Mesendoderm (in vitro differentiated cells): ENCODE measurements at regions not wholly inside any gene's neighbourhood (a gene's known extent, or its start where the extent isn't known, plus 50 kb on each side); places are given as distances from the start of the nearest gene placed in this dataset.

Experiments
- DNase-seq: peaks from one replicate; pipeline ENCODE4 v3.0.0; 2013
- H2AK5ac ChIP-seq: 2 replicates; pipeline ENCODE4 v1.6.1; 2013; ENCODE audit warnings: low read length, inconsistent platforms
- H2BK120ac ChIP-seq: 2 replicates; pipeline ENCODE4 v1.6.1; 2013; ENCODE audit warnings: low read depth, mild to moderate bottlenecking, low read length, moderate library complexity, mixed read lengths
- H2BK15ac ChIP-seq: replicated peaks from 2 replicates; pipeline ENCODE4 v1.6.1; 2013; ENCODE audit warnings: low read depth, mild to moderate bottlenecking, moderate library complexity
- H2BK5ac ChIP-seq: 2 replicates; pipeline ENCODE4 v1.6.1; 2013; ENCODE audit warnings: low read length, inconsistent platforms
- H3K18ac ChIP-seq: 2 replicates; pipeline ENCODE4 v1.6.1; 2013; ENCODE audit warnings: mild to moderate bottlenecking, low read length, mixed read lengths
- H3K23ac ChIP-seq: one replicate; pipeline ENCODE4 v1.6.1; 2013; ENCODE audit warnings: low read length
- H3K27ac ChIP-seq: 2 replicates; pipeline ENCODE4 v1.5.1; 2013; ENCODE audit warnings: low read depth, mild to moderate bottlenecking, inconsistent platforms, low read length, moderate library complexity
- H3K27me3 ChIP-seq: 2 replicates; pipeline ENCODE4 v1.6.1; 2013; ENCODE audit warnings: low read length, control low read depth, mild to moderate bottlenecking, inconsistent platforms; ENCODE audit not compliant: insufficient read depth, poor library complexity
- H3K36me3 ChIP-seq: 2 replicates; pipeline ENCODE4 v1.6.1; 2013; ENCODE audit warnings: low read length, inconsistent platforms; ENCODE audit not compliant: control insufficient read depth, insufficient read depth
- H3K4ac ChIP-seq: one replicate; pipeline ENCODE4 v1.6.1; 2013; ENCODE audit warnings: low read depth, mild to moderate bottlenecking, low read length, moderate library complexity
- H3K4me1 ChIP-seq: 2 replicates; pipeline ENCODE4 v1.6.1; 2013; ENCODE audit warnings: low read depth, low read length, inconsistent platforms; ENCODE audit not compliant: control insufficient read depth
- H3K4me2 ChIP-seq: 2 replicates; pipeline ENCODE4 v1.6.1; 2013; ENCODE audit warnings: low read length
- H3K4me3 ChIP-seq: 2 replicates; pipeline ENCODE4 v1.5.1; 2013; ENCODE audit warnings: mild to moderate bottlenecking, low read length
- H3K56ac ChIP-seq: one replicate; pipeline ENCODE4 v1.6.1; 2013; ENCODE audit warnings: low read length
- H3K79me1 ChIP-seq: 2 replicates; pipeline ENCODE4 v1.6.1; 2013; ENCODE audit warnings: low read length, inconsistent platforms
- H3K79me2 ChIP-seq: 2 replicates; pipeline ENCODE4 v1.6.1; 2013; ENCODE audit warnings: mild to moderate bottlenecking, low read length; ENCODE audit not compliant: control insufficient read depth, insufficient read depth
- H3K9ac ChIP-seq: 2 replicates; pipeline ENCODE4 v1.6.1; 2013; ENCODE audit warnings: low read length, inconsistent platforms
- H4K5ac ChIP-seq: one replicate; pipeline ENCODE4 v1.6.1; 2013; ENCODE audit warnings: low read length
- H4K8ac ChIP-seq: one replicate; pipeline ENCODE4 v1.6.1; 2013; ENCODE audit warnings: low read depth, mild to moderate bottlenecking, control low read depth, low read length, moderate library complexity
- WGBS: extraction: QIAGEN DNeasy Blood & Tissue Kit; methylation state at CpG from one replicate; pipeline ENCODE4 v1.1.7; 2013; ENCODE audit warnings: low lambda C conversion rate, missing lambda C conversion rate; ENCODE audit not compliant: insufficient coverage; ENCODE audit errors: extremely low coverage; 5-methylcytosine and 5-hydroxymethylcytosine counted together

DNA sequence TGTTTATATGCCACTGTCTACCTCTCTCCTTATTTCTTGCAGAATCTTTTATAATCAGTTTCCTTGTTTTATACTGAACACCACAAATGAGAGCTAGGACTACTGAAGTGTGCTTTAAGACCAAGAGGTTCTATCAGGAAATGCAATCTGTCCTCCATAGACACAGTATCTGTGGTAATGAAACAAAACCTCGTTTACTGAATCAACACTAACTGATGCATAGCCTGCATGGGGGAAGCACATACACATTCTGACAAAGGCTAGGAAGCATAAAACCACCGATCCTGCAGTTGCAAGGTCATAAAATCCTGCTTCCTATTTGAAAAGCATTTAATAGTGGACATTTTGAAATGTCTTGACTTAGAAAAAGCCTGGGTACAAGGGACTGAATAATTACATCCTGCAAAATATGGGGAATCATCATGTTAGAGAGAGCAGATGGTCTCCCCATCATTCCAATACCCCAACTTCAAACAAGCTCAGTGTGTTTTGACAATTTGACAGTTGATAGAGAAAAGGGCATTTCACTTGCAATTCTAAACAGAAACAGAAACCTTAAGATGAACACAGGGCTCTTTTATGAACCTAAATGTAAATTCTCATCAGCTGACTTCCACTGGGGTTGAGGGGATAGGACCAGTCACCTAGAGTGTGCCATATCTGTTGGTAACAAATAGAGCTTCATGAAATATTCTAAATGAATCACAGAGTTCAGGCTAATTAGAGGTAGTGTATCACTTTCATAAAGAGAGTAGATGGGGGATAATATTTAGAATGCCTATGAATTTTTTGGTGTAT is 1845.6 kb upstream of the PIK3C3 start:
- H3K18ac ChIP-seq, result no peak overlapping the region
- no peak overlapping the region for H3K4me3 ChIP-seq
- no peaks in the 10 kb centered on the region for H3K4me1 ChIP-seq
- no peak overlapping the region for H2AK5ac ChIP-seq
- no peak overlapping the region for H2BK120ac ChIP-seq
- H3K36me3 ChIP-seq, result no peaks in the 10 kb centered on the region
- no peak overlapping the region for H3K27ac ChIP-seq
- no peak overlapping the region for H3K4ac ChIP-seq
- H3K56ac ChIP-seq, result no peak overlapping the region
- no peak overlapping the region for H2BK5ac ChIP-seq
- DNase-seq, result peak; percentile 42
- H3K79me1 ChIP-seq, result no peaks in the 10 kb centered on the region
- H3K27me3 ChIP-seq, result no peaks in the 10 kb centered on the region
- no CpG with 5 or more reads among the region's 2 CpGs for WGBS
- no peaks in the 10 kb centered on the region for H3K79me2 ChIP-seq
- no peak overlapping the region for H4K5ac ChIP-seq
- no peak overlapping the region for H2BK15ac ChIP-seq
- H4K8ac ChIP-seq, result no peak overlapping the region
- H3K9ac ChIP-seq, result no peak overlapping the region
- no peak overlapping the region for H3K23ac ChIP-seq
- H3K4me2 ChIP-seq, result no peak overlapping the region

DNA sequence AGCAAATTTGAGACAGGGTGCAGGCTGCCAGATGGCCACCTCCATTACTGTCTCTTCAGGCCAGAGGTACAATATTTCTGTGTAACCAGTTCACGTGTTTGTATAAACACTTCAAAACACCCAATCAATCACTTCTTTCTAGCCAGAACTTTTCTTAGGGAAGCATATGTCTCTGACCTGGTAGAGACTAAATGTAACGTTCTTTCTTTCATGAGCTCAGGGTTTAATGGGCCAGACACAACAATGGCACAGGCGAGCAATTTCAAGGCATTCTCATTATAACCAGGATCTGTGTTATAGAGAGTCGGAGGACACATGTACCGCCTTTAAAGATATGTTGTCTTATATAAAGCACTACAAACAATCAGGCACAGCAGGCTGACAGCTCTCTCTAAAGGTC is 1846.4 kb upstream of the PIK3C3 start:
- Histone ChIP-seq H2BK120ac (no peak overlapping the region), H3K4ac (no peak overlapping the region), H3K9ac (no peak overlapping the region), H3K4me2 (no peak overlapping the region), H3K79me1 (no peaks in the 10 kb centered on the region), H3K18ac (no peak overlapping the region), H3K4me1 (no peaks in the 10 kb centered on the region), H2BK15ac (no peak overlapping the region), H2AK5ac (no peak overlapping the region), H3K79me2 (no peaks in the 10 kb centered on the region), H3K36me3 (no peaks in the 10 kb centered on the region), H3K27me3 (no peaks in the 10 kb centered on the region), H3K27ac (no peak overlapping the region), H4K5ac (no peak overlapping the region), H4K8ac (peak overlapping the region; percentile 65), H3K23ac (no peak overlapping the region), H2BK5ac (no peak overlapping the region), H3K4me3 (no peak overlapping the region), H3K56ac (no peak overlapping the region)
- WGBS, result no CpG with 5 or more reads among the region's 5 CpGs
- no peak for DNase-seq

DNA sequence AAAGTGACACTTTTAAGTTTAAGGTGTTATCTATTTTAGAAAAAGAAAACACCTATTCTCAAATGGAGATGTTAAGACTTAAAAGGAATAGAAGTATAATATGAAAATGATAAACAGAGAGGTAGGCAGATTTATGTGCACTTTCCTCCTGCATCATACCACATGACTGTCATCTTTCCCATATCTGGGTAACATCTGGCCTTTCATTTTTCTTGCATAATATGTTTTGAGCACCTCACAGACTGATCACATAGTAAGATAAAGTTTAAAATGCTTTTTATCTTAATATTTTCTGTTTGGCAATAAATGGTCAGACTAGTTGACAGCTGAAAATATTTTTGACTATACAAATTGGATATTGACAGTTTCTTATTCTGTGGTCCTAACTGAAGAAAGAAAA is 1852.1 kb upstream of the PIK3C3 start:
- H3K4me1 ChIP-seq, result no peaks in the 10 kb centered on the region
- H3K9ac ChIP-seq, result no peak overlapping the region
- H3K79me1 ChIP-seq, result no peaks in the 10 kb centered on the region

DNA sequence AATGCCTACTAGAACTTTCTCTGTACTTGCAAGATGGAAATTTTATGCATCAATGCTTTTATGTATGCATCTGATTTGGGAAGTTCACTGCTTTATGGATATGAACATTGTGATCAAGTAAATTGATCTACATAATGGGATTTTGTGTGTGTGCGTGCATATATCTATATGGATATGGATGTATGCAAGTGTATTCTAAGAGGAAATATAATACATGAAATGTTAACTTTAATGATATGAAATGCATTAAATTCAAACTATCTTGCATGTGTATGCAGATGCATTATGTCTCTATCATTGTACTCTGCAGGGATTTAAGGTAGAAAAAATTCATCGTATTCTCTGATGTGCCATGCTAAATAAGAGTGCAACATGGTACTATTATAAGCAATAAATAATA is 1855.4 kb upstream of the PIK3C3 start:
- H3K27ac ChIP-seq, result no peak overlapping the region
- no peak for DNase-seq

More for the DNA sequence above, 1852.1 kb upstream of the PIK3C3 start:
- Histone ChIP-seq H2BK15ac (no peak overlapping the region), H3K56ac (no peak overlapping the region), H3K27ac (no peak overlapping the region), H2BK120ac (no peak overlapping the region), H3K36me3 (no peaks in the 10 kb centered on the region), H3K4me3 (no peak overlapping the region), H4K8ac (no peak overlapping the region), H3K27me3 (no peaks in the 10 kb centered on the region), H3K4me2 (no peak overlapping the region), H2BK5ac (no peak overlapping the region), H3K18ac (no peak overlapping the region), H3K4ac (no peak overlapping the region), H3K23ac (no peak overlapping the region), H4K5ac (no peak overlapping the region), H3K79me2 (no peaks in the 10 kb centered on the region), H2AK5ac (no peak overlapping the region)
- no peak for DNase-seq

DNA sequence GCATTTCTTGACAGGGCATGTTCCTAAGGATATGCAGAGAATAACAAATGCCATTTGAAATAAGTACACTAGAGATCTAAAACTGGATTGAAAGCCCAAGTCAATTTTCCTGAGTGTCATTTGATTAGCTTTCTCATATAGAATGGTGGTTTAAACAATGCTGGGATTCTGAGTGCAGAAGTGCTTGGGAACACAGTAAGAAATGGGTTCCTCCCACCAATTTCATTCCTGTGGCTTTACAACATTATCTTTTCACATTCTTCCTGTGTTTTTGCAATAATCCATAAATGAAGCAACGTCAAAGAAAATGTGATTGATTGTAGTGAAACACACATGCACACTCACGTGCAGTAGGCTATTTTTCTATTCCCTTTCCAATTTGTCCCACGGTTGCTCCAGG is 1858.4 kb upstream of the PIK3C3 start:
- no CpG with 5 or more reads among the region's 3 CpGs for WGBS
- Histone ChIP-seq H4K8ac (no peak overlapping the region), H3K79me1 (no peaks in the 10 kb centered on the region), H3K23ac (no peak overlapping the region), H2BK15ac (no peak overlapping the region), H4K5ac (no peak overlapping the region), H3K36me3 (no peaks in the 10 kb centered on the region), H3K4me2 (no peak overlapping the region), H3K18ac (no peak overlapping the region), H3K4ac (no peak overlapping the region), H3K4me1 (no peaks in the 10 kb centered on the region), H3K56ac (no peak overlapping the region), H3K79me2 (no peaks in the 10 kb centered on the region), H3K27ac (no peak overlapping the region), H3K9ac (no peak overlapping the region), H2BK120ac (no peak overlapping the region), H3K27me3 (no peaks in the 10 kb centered on the region), H2AK5ac (no peak overlapping the region), H2BK5ac (no peak overlapping the region), H3K4me3 (no peak overlapping the region)
- DNase-seq, result no peak

More for the DNA sequence above, 1855.4 kb upstream of the PIK3C3 start:
- WGBS, result no CpG with 5 or more reads among the region's 2 CpGs
- H2BK15ac ChIP-seq, result no peak overlapping the region
- no peak overlapping the region for H3K18ac ChIP-seq
- H3K56ac ChIP-seq, result no peak overlapping the region
- no peak overlapping the region for H3K4ac ChIP-seq
- no peak overlapping the region for H3K23ac ChIP-seq
- no peak overlapping the region for H4K8ac ChIP-seq
- H3K9ac ChIP-seq, result no peak overlapping the region
- no peak overlapping the region for H3K4me3 ChIP-seq
- H3K79me1 ChIP-seq, result no peaks in the 10 kb centered on the region
- H3K27me3 ChIP-seq, result no peaks in the 10 kb centered on the region
- no peak overlapping the region for H2BK5ac ChIP-seq
- no peaks in the 10 kb centered on the region for H3K36me3 ChIP-seq
- H3K79me2 ChIP-seq, result no peaks in the 10 kb centered on the region
- H3K4me1 ChIP-seq, result no peaks in the 10 kb centered on the region
- H2BK120ac ChIP-seq, result no peak overlapping the region
- no peak overlapping the region for H2AK5ac ChIP-seq
- no peak overlapping the region for H4K5ac ChIP-seq
- H3K4me2 ChIP-seq, result no peak overlapping the region

DNA sequence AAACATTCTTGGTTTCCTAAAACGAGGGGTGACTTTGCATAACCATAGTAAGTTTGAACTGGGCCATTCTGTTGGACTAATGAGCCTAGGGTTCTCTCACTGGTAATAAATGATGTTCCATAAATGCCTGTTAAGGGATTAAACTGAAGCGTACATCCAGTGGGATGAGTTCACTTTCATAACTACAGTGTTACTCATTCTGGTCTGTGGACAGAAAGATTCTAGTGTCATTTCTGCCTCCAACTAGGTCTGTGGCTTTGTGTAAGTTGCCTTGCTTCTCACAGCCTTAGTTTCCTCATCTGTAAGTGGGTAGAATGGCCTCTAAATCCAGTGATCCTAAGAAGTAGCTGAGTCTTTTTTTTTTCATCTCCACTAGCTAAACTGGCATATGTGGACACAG is 1860.6 kb upstream of the PIK3C3 start:
- Histone ChIP-seq H3K36me3 (no peaks in the 10 kb centered on the region), H2BK5ac (no peak overlapping the region), H3K9ac (no peak overlapping the region), H3K79me2 (no peaks in the 10 kb centered on the region), H2AK5ac (no peak overlapping the region), H3K79me1 (no peaks in the 10 kb centered on the region), H3K4me1 (no peaks in the 10 kb centered on the region), H2BK15ac (no peak overlapping the region), H3K18ac (no peak overlapping the region), H3K27ac (no peak overlapping the region), H3K4me3 (no peak overlapping the region), H3K4ac (no peak overlapping the region), H3K27me3 (no peaks in the 10 kb centered on the region), H4K8ac (no peak overlapping the region), H2BK120ac (no peak overlapping the region), H3K56ac (no peak overlapping the region), H4K5ac (no peak overlapping the region), H3K4me2 (no peak overlapping the region), H3K23ac (no peak overlapping the region)
- WGBS, result no CpG with 5 or more reads among the region's 2 CpGs
- DNase-seq, result no peak
